ENCODE measurements at regions not wholly inside any gene's neighbourhood (a gene's known extent, or its start where the extent isn't known, plus 50 kb on each side); places are given as distances from the start of the nearest gene placed in this dataset.

DNA sequence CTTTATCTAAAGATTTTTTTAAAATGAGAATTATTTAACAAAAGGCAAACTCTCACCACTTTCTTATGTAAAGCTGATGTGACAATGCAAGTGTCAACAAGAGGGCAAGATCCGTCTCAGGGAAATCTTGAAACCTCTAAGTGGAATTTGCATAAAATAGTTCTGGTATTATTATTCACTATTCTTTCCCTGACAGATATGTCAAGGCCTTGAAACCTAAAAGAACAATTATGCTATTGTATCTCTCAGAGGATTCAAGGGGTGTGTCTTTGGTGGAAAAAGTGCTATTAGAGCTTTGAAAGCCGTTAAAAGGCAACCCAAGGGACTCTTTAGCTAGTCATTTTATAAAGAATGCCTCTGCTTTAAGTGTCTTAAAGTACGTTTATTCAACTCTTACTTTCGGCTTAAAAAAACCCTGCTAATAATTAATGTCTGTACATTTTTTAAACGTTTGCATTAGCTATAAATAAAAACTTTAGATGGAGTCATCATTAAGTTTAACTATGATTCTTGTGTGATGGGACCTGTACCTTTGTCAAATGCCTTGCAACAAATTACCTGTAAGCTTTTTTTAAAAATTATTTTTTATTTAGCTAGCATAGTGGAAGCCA, 585.5 kb downstream of the VRK1 start:
- DNase-seq: no peak

DNA sequence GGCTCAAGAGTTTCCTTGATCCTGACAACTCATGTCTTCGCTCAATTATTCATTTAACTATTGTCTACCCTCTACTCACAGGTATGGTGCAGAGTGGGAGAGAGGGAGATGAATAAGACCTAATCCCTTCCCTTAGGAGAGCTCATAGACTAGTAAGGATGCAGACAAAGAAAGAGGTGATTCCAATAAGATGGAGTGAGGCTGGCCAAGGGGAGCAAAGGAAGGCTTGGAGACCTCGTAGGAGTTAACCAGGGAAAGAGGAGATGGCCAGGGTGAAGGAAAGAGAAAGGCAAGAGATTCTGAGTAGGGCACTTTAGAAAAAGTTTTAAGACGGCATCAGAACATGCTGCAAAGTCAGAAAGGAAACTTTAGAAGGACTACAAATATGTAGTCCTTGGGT, 588.5 kb downstream of the VRK1 start:
- DNase-seq: no peak

GRCh38 chr14:97387252-97387874, 590.2 kb downstream of the VRK1 start:
- peak in 2 of 56 donors; percentile 10 to 28 for DNase-seq

DNA sequence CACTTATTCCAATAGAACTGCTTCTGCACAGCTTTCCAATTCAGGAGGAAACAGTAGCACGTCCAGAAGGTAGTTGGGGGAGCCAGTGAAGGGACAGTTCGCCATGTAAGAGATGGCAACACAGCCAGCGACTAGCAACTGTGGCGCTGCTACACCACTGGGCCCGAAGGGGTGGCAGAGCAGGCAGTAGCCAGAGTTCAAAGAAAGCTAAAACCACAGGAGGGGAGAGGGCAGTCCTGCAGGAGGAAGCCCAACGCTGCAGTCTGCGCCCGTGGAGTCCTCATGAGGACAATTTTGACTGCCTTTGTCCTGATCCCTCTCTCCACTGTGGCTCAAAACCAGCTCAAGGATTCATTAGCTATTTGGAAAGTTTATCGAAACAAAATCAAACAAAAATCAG, 591.2 kb downstream of the VRK1 start:
- DNase-seq: no peak

DNA sequence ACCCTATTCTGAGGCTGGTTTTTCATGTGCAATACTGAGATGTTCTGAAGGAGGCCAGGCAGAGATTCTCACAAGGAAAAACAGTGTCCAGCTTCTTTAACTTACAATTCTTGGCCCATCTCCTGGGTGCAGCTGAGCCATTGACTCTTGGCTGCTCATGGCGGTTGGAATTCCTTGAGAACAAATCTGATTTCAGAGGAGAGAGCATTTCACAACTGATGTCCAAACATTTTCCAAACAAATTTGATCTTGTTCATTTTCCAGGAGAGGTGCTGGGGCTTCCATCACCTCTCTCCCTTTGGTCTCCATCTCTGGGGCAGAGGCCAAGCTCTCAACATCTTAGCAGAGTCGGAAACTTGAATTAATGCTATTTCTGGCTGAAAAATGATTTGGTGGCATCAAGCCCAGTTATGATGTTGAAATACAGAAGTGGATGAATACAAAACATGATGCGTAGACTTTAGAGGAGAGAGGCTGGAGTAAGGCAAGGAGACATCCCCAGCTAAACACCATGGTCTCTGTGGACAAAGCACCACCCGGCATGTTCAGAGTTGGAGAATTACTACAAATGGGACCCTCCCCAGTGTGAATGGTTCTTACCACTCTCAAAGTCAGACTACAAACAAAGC, 593.0 kb downstream of the VRK1 start:
- DNase-seq: no peak

- DNase-seq: no peak
These were observed 596.1 kb downstream of the VRK1 start for GRCh38 chr14:97393244-97393643.

DNA sequence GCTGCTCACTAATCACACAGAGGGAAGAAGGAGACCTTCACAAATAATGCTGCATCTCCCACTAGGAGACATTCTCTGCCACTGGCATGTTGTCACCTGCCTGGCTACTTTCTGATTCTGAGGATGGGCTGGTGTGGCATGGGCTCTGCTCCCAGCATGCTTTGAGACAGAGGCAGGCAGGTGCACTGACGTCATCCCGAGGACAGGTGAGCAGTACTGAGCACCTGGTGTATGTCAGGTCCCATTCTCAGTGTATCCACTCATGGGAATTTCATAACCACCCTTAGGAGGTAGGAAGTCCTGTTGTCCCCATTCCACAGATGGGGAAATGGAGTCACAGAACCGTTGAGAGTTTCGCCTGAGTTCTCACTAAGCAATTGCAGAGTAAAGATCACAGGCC, 597.9 kb downstream of the VRK1 start:
- DNase-seq: no peak

DNA sequence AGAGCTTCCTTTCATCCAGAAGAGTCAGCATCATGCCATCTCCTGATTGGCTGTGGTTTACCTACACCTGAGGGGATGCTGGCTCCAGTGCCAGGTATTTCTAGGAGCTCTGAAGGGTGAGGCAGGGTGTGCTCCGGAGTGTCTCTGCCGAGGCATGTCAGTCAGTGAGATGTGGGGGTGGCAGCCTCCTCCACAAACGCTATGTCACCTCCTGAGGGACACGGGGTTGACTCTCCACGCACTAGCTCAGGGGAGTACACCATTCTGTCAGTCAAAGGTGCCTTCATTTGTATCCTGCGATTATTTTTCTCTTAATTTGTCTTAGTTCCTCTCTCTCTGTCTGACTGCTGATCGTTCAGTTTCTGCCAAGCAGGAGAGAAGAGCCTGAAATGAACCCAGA, 604.5 kb downstream of the VRK1 start:
- DNase-seq: peak in 39 of 56 donors; percentile 12 to 90 (median 57)

GRCh38 chr14:97402279-97402678, 605.1 kb downstream of the VRK1 start:
- DNase-seq: no peak

- DNase-seq: no peak
These were observed 610.7 kb downstream of the VRK1 start for GRCh38 chr14:97407701-97408407.

DNA sequence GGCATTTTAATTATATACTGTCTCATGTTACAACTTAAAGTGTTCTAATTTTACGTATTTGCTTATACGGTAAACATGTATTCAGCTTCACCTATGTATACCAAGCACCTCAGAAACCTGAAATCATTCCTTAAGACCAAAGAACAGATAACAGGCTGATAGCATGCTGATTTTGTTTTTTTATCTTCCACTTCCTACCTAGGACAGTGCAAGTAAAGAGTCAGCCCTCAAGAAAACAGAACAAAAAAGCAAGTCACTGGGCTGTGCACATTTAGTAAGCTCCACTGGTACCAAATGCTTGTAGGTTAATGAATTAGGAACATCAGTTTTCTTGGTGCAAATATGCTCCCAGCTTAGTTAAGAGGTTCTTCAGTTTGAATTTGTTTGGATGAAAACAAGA, 611.3 kb downstream of the VRK1 start:
- DNase-seq: no peak

DNA sequence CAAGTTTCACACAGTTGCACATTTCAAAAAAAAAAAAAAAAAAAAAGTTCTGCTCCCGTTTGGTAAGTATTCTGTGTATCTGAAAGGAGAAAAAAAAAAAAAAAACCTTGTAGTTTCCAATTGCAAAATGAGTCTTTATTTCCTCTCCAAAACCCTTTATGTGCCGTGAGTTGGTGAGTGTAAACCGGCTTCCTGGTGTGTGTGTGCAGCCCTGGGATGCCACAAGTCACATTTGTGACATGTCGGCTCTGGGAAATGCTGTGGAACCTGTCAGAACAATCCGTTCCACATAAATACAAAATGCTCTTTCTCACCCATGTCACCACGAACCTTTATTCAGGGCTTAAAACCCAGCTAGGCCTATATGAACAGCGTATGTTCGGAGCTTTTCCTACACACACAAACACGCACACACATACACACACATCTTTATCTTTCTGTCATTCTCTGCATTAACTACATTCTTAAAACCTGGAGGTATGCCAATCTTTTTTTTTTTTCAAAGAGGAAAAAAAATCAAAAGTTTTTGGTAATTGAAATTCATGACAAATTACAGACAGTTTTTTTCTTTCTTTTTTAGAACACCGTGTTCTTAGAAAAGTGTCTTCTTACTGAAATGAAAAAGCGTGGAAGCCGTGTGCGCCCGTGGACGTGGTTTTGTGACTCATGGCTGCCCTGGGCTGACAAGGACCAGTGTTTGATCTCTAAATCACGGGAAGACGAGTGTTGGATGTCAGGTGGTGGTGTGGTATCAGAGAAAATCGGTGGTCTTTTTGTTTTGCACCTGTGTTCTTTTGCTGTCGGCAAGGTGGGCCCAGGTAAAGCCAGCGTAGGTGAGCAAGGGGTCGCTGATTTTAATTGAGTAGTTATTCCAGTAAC, 612.0 kb downstream of the VRK1 start:
- peak in 3 of 56 donors; percentile 6 to 14 (median 13) for DNase-seq

GRCh38 chr14:97410667-97411620, 613.8 kb downstream of the VRK1 start:
- DNase-seq: peak in 16 of 56 donors; percentile 12 to 51 (median 22)

GRCh38 chr14:97411938-97412612, 614.9 kb downstream of the VRK1 start:
- DNase-seq: peak in 19 of 56 donors; percentile 12 to 57 (median 27)

DNA sequence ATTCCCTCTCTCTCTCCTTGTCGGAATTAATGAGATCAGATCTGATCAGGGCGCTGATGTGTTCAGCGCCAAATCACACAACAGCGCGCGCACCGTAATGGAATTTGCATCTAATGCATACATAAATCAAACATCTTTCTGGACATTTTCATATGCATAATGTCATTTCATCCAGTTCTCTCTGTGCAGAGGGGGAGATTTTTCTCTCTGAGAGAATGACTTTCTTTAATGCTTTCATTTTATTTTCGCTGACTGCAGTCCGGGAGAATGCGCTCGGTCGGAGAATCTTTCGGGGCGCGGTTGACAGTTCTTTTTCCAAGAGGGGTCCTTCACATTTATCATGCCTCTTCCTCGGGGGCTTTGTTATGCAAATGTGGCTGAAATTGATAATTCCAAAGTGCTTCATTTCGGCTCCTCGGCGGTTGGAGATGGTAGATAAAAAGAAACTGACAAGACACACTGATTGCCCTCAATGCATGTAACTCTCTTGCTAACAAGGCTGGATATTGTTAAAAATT, 615.9 kb downstream of the VRK1 start:
- peak in 7 of 56 donors; percentile 8 to 43 (median 18) for DNase-seq

DNA sequence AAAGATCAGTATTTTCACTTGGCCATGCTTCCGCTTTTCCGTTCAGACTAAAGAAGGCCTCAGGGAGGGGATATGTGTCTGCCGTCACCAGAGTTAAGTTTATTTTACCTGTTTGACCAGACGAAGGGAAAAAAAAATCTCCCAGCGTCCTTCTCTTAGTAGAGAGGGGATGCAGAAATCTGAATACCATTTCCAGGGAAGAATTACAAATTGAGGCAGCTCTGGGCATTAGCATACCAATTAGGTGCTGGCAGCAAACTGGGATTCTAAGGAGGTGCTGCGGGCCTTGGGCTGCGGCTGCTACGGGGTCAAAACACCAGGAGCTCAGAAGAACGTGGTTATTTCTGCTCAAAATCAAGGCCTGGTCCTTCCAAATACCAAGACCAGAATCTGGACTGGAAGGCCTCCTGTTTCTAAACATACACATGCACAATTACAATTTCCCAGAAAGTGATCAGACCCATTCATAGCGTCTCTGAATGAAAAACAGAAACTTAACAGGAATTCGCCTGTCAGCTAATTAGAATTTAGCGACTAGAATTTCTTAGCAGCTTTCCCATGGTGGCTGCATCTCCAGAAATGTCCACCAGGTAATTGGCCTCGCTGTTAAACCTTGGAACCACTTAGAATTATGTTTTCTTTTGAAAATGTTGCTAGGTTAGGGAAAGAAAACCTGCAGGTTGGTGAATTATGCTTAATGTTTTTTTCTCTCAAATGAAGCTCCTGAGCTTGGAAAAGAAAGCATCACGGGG, 617.0 kb downstream of the VRK1 start:
- DNase-seq: peak in 4 of 56 donors; percentile 6 to 35 (median 8)

- DNase-seq: peak in 1 of 56 donors; percentile 1
These were observed 617.5 kb downstream of the VRK1 start for GRCh38 chr14:97414718-97415098.

DNA sequence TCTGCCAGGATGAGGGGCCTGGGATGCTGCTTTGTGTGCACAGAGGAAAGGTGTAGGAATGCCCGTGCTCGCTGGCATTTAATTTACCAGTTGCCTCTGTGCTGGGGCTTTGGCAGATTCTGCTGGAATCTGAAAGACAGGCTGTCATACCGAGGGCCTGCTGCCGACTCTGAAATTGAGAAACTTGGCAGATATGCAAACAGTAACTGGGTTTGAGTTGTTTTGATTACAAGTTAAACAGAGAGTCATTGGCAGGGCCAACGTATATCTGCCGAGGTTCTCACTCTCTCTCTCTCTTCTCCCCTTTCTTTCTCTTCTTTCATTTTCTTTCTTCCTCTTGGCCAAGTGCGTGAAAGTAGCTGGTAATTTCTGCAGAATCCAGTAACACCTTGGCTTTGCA, 618.7 kb downstream of the VRK1 start:
- DNase-seq: peak in 3 of 56 donors; percentile 3 to 12 (median 11)

All from nucleus accumbens (tissue), 56 donors.